ENCODE measurements at regions not wholly inside any gene's neighbourhood (a gene's known extent, or its start where the extent isn't known, plus 50 kb on each side); places are given as distances from the start of the nearest gene placed in this dataset.

DNA sequence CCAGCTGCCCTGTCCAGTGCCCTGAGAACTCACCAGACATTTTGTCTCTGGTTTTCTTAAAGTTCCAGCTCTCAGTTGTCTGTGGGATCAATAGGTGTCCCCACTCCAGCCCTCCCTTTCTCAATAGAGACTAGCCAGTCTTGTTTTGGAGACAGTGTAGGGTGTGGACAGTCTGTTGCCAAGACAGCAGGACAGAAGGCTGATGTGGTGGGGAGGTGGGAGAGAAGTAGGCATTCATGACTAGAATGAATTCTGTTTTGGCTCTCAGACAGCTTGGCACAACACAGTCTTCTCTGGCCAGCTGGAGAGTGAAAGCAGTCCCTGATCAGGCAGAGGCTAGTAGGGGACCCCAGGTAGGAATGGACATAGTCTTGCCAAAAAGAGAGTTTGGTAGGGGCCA is 467.0 kb upstream of the PODXL start:
- Histone ChIP-seq H3K4me3 (ENCODE audit: low read depth, low read length, poor library complexity, severe bottlenecking) (no peak overlapping the region), H3K36me3 (ENCODE audit: insufficient read depth, low read length) (no peaks in the 10 kb centered on the region), H3K9me2 (ENCODE audit: low read depth, low read length) (no peaks in the 10 kb centered on the region), H3K9ac (ENCODE audit: low read length) (no peak overlapping the region), H3K9me3 (ENCODE audit: low read length) (no peaks in the 10 kb centered on the region), H3F3A (ENCODE audit: insufficient read depth, low read length) (no peaks in the 10 kb centered on the region), H3K27me3 (ENCODE audit: insufficient read depth, low read length) (no peaks in the 10 kb centered on the region), H3K4me1 (ENCODE audit: insufficient read depth, low read length, severe bottlenecking) (no peaks in the 10 kb centered on the region), H2AFZ (ENCODE audit: low read length) (no peak overlapping the region), H3K27ac (ENCODE audit: low read depth, low read length, poor library complexity, severe bottlenecking) (no peak overlapping the region), H3K79me2 (ENCODE audit: insufficient read depth, low read length) (no peaks in the 10 kb centered on the region), H3K4me2 (ENCODE audit: low read length) (no peak overlapping the region), H4K20me1 (ENCODE audit: insufficient read depth, low read length) (no peaks in the 10 kb centered on the region)
- no peak for TF ChIP-seq EZH2 (IDR thresholded peaks at IDR 0.05; ENCODE audit: borderline replicate concordance, low read length)
- TF ChIP-seq, protein P1, sequence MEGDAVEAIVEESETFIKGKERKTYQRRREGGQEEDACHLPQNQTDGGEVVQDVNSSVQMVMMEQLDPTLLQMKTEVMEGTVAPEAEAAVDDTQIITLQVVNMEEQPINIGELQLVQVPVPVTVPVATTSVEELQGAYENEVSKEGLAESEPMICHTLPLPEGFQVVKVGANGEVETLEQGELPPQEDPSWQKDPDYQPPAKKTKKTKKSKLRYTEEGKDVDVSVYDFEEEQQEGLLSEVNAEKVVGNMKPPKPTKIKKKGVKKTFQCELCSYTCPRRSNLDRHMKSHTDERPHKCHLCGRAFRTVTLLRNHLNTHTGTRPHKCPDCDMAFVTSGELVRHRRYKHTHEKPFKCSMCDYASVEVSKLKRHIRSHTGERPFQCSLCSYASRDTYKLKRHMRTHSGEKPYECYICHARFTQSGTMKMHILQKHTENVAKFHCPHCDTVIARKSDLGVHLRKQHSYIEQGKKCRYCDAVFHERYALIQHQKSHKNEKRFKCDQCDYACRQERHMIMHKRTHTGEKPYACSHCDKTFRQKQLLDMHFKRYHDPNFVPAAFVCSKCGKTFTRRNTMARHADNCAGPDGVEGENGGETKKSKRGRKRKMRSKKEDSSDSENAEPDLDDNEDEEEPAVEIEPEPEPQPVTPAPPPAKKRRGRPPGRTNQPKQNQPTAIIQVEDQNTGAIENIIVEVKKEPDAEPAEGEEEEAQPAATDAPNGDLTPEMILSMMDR (IDR thresholded peaks at IDR 0.05; ENCODE audit: low read length) = no peak

DNA sequence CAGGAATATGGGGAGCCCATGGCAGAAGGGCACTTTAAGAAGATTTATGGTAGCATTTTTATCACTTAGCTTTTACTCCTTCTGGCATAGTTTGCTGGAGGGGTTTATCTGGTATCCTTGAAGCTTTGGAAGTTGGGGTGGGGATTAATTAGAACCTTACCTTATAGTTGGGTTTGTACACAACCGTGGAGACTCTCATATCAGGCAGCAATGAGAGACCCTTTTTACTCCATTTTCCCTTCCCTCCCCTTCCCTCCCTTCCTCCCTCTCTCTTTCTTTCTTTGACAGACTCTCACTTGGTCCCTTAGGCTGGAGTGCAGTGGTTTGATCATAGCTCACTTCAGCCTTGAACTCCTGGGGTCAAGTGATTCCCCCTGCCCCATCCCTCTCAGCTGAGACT is 465.8 kb upstream of the PODXL start:
- H4K20me1 ChIP-seq (ENCODE audit: insufficient read depth, low read length) = no peaks in the 10 kb centered on the region
- H3K9me3 ChIP-seq (ENCODE audit: low read length) = no peaks in the 10 kb centered on the region
- no peak overlapping the region for H3K4me3 ChIP-seq (ENCODE audit: low read depth, low read length, poor library complexity, severe bottlenecking)
- H3K79me2 ChIP-seq (ENCODE audit: insufficient read depth, low read length) = no peaks in the 10 kb centered on the region
- H3K36me3 ChIP-seq (ENCODE audit: insufficient read depth, low read length) = no peaks in the 10 kb centered on the region
- no peak overlapping the region for H3K27ac ChIP-seq (ENCODE audit: low read depth, low read length, poor library complexity, severe bottlenecking)
- no peaks in the 10 kb centered on the region for H3F3A ChIP-seq (ENCODE audit: insufficient read depth, low read length)
- H3K27me3 ChIP-seq (ENCODE audit: insufficient read depth, low read length) = no peaks in the 10 kb centered on the region
- no peak overlapping the region for H2AFZ ChIP-seq (ENCODE audit: low read length)
- H3K9ac ChIP-seq (ENCODE audit: low read length) = no peak overlapping the region
- no peak overlapping the region for H3K4me2 ChIP-seq (ENCODE audit: low read length)
- TF ChIP-seq, protein P1 (IDR thresholded peaks at IDR 0.05; ENCODE audit: low read length) = no peak
- TF ChIP-seq EZH2 (IDR thresholded peaks at IDR 0.05; ENCODE audit: borderline replicate concordance, low read length) = no peak
- H3K4me1 ChIP-seq (ENCODE audit: insufficient read depth, low read length, severe bottlenecking) = no peaks in the 10 kb centered on the region
- no peaks in the 10 kb centered on the region for H3K9me2 ChIP-seq (ENCODE audit: low read depth, low read length)

DNA sequence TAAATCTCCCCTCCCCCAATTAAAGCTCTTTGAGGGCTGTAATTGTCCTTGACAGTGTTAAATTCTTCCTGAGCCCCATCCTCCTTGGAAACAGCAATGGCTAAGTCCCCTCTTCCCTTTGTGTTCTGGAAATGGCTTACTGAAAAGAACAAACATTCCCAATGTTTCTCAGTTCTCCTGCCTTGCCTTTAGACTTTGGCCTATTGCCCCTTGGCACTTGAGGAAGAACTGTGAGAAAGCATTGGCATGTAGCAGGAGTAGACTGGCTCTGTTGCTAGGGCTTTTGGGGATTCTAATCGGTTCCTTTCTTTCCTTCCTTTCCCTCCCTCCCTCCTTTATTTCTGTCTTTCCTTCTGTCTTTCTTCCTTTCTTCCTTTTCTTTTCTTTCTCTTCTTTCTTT is 463.3 kb upstream of the PODXL start:
- no peak for TF ChIP-seq EZH2 (IDR thresholded peaks at IDR 0.05; ENCODE audit: borderline replicate concordance, low read length)
- TF ChIP-seq, protein P1 (IDR thresholded peaks at IDR 0.05; ENCODE audit: low read length) = no peak
- Histone ChIP-seq H3K4me3 (ENCODE audit: low read depth, low read length, poor library complexity, severe bottlenecking) (no peak overlapping the region), H3K9me2 (ENCODE audit: low read depth, low read length) (no peaks in the 10 kb centered on the region), H4K20me1 (ENCODE audit: insufficient read depth, low read length) (no peaks in the 10 kb centered on the region), H3K79me2 (ENCODE audit: insufficient read depth, low read length) (no peaks in the 10 kb centered on the region), H3K9me3 (ENCODE audit: low read length) (no peaks in the 10 kb centered on the region), H3K36me3 (ENCODE audit: insufficient read depth, low read length) (no peaks in the 10 kb centered on the region), H3K27me3 (ENCODE audit: insufficient read depth, low read length) (no peaks in the 10 kb centered on the region), H3K4me2 (ENCODE audit: low read length) (no peak overlapping the region), H3K4me1 (ENCODE audit: insufficient read depth, low read length, severe bottlenecking) (no peaks in the 10 kb centered on the region), H3F3A (ENCODE audit: insufficient read depth, low read length) (no peaks in the 10 kb centered on the region), H2AFZ (ENCODE audit: low read length) (no peak overlapping the region), H3K27ac (ENCODE audit: low read depth, low read length, poor library complexity, severe bottlenecking) (no peak overlapping the region), H3K9ac (ENCODE audit: low read length) (no peak overlapping the region)
